K562 (cell line): ENCODE measurements at regions not wholly inside any gene's neighbourhood (a gene's known extent, or its start where the extent isn't known, plus 50 kb on each side); places are given as distances from the start of the nearest gene placed in this dataset.

Source experiments
- ETV6 ChIP-seq, 3 experiments: fragments of 150-350 bp in 1 of 3; sonication (generic) in 1 of 3; formaldehyde crosslinking in 1 of 3; IDR thresholded peaks; 2 replicates each; pipeline versions ENCODE4 v1.6.1 to v1.8.0; 2014 to 2022; ENCODE audit warnings: borderline replicate concordance in 2 of 3, low read depth in 2 of 3, antibody characterized with exemption in 1 of 3, low read length in 1 of 3, mild to moderate bottlenecking in 1 of 3, missing genetic modification reagents in 1 of 3
- FOXK2 ChIP-seq, 2 experiments: fragments of 450-650 bp; IDR thresholded peaks in 1 of 2; conservative IDR thresholded peaks in 1 of 2; 2 replicates each; pipeline ENCODE4 v1.6.1; 2016; ENCODE audit warnings: low read depth in 2 of 2, mild to moderate bottlenecking in 1 of 2
- KDM1A ChIP-seq, 2 experiments: fragments of 450-650 bp; IDR thresholded peaks; 2 replicates each; pipeline ENCODE4 v1.6.1; 2016; ENCODE audit warnings: mild to moderate bottlenecking in 2 of 2
- ZZZ3 ChIP-seq: fragments of 450-650 bp; IDR thresholded peaks from 2 replicates; pipeline ENCODE4 v1.6.1; 2016; ENCODE audit warnings: antibody characterized with exemption, mild to moderate bottlenecking, moderate library complexity
- TF ChIP-seq, protein P1 (sequence below): fragments of 450-650 bp; IDR thresholded peaks from 2 replicates; pipeline ENCODE4 v1.6.1; 2016; ENCODE audit warnings: mild to moderate bottlenecking, moderate library complexity
- TF ChIP-seq, protein P2 (sequence below): fragments of 250-450 bp; sonication (Bioruptor Pico); IDR thresholded peaks from 2 replicates; pipeline ENCODE4 v1.8.0; 2022; ENCODE audit warnings: inconsistent platforms, mild to moderate bottlenecking, moderate library complexity, borderline replicate concordance
- TF ChIP-seq, protein P3 (sequence below): fragments of 250-450 bp; sonication (Bioruptor Pico); IDR thresholded peaks from 2 replicates; pipeline ENCODE4 v1.4.0; 2020; ENCODE audit warnings: mild to moderate bottlenecking, moderate library complexity, borderline replicate concordance
- TF ChIP-seq, protein P4 (sequence below): IDR thresholded peaks from 2 replicates; pipeline ENCODE4 v1.6.1; 2011; ENCODE audit not compliant: insufficient read length; ENCODE audit errors: extremely low read depth

DNA sequence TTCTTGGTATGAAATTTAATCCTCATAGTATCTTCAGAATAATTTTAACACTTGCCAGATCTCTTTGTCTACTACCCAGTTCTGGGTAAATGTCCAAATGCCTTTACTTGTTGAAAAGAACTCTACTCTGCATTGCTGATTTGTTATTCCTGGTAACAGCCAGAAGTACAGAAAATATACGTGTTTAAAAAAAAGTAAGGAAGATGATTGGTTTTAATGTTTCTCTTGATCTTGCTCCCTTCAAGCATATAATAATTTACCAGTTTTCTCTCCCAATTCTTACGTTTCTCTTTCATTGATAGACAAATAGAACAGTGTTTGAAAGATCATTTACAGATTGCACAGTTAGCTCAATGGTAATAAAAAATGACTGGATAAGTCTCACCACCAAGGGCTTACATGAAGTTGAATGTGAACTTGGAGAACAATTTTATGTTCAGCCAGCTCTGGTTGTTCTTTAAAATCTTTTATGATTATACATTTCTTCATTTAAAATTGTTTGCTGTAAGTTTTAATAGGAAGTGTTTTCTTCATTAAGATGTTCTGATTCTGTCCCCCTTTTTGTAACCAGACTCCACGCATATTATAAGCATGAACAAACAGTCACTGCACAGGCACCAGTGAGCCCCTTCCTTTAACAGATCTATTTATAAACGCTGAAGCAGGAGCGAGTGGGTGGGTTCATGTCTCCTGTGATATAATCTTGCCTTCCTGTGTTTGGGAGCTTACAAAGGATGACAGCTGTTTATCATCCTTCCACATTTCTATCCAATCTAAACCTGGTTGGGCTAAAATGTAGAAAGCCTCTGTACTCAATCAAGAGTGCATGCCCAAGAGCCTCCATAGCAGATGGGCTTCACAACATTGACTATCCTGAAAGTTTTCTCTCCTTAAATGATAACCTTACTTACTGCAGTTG, 299.5 kb downstream of the PRL start (continued):
- TF ChIP-seq, protein P1, sequence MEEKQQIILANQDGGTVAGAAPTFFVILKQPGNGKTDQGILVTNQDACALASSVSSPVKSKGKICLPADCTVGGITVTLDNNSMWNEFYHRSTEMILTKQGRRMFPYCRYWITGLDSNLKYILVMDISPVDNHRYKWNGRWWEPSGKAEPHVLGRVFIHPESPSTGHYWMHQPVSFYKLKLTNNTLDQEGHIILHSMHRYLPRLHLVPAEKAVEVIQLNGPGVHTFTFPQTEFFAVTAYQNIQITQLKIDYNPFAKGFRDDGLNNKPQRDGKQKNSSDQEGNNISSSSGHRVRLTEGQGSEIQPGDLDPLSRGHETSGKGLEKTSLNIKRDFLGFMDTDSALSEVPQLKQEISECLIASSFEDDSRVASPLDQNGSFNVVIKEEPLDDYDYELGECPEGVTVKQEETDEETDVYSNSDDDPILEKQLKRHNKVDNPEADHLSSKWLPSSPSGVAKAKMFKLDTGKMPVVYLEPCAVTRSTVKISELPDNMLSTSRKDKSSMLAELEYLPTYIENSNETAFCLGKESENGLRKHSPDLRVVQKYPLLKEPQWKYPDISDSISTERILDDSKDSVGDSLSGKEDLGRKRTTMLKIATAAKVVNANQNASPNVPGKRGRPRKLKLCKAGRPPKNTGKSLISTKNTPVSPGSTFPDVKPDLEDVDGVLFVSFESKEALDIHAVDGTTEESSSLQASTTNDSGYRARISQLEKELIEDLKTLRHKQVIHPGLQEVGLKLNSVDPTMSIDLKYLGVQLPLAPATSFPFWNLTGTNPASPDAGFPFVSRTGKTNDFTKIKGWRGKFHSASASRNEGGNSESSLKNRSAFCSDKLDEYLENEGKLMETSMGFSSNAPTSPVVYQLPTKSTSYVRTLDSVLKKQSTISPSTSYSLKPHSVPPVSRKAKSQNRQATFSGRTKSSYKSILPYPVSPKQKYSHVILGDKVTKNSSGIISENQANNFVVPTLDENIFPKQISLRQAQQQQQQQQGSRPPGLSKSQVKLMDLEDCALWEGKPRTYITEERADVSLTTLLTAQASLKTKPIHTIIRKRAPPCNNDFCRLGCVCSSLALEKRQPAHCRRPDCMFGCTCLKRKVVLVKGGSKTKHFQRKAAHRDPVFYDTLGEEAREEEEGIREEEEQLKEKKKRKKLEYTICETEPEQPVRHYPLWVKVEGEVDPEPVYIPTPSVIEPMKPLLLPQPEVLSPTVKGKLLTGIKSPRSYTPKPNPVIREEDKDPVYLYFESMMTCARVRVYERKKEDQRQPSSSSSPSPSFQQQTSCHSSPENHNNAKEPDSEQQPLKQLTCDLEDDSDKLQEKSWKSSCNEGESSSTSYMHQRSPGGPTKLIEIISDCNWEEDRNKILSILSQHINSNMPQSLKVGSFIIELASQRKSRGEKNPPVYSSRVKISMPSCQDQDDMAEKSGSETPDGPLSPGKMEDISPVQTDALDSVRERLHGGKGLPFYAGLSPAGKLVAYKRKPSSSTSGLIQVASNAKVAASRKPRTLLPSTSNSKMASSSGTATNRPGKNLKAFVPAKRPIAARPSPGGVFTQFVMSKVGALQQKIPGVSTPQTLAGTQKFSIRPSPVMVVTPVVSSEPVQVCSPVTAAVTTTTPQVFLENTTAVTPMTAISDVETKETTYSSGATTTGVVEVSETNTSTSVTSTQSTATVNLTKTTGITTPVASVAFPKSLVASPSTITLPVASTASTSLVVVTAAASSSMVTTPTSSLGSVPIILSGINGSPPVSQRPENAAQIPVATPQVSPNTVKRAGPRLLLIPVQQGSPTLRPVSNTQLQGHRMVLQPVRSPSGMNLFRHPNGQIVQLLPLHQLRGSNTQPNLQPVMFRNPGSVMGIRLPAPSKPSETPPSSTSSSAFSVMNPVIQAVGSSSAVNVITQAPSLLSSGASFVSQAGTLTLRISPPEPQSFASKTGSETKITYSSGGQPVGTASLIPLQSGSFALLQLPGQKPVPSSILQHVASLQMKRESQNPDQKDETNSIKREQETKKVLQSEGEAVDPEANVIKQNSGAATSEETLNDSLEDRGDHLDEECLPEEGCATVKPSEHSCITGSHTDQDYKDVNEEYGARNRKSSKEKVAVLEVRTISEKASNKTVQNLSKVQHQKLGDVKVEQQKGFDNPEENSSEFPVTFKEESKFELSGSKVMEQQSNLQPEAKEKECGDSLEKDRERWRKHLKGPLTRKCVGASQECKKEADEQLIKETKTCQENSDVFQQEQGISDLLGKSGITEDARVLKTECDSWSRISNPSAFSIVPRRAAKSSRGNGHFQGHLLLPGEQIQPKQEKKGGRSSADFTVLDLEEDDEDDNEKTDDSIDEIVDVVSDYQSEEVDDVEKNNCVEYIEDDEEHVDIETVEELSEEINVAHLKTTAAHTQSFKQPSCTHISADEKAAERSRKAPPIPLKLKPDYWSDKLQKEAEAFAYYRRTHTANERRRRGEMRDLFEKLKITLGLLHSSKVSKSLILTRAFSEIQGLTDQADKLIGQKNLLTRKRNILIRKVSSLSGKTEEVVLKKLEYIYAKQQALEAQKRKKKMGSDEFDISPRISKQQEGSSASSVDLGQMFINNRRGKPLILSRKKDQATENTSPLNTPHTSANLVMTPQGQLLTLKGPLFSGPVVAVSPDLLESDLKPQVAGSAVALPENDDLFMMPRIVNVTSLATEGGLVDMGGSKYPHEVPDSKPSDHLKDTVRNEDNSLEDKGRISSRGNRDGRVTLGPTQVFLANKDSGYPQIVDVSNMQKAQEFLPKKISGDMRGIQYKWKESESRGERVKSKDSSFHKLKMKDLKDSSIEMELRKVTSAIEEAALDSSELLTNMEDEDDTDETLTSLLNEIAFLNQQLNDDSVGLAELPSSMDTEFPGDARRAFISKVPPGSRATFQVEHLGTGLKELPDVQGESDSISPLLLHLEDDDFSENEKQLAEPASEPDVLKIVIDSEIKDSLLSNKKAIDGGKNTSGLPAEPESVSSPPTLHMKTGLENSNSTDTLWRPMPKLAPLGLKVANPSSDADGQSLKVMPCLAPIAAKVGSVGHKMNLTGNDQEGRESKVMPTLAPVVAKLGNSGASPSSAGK: peak; percentile 41; the same call in 1 of the 2 replicates
- no peak for TF ChIP-seq ZZZ3
- peak; percentile 41 to 42; a peak in 2 of 4 replicates for TF ChIP-seq KDM1A (IDR thresholded peaks at IDR 0.05)
- TF ChIP-seq, protein P2, sequence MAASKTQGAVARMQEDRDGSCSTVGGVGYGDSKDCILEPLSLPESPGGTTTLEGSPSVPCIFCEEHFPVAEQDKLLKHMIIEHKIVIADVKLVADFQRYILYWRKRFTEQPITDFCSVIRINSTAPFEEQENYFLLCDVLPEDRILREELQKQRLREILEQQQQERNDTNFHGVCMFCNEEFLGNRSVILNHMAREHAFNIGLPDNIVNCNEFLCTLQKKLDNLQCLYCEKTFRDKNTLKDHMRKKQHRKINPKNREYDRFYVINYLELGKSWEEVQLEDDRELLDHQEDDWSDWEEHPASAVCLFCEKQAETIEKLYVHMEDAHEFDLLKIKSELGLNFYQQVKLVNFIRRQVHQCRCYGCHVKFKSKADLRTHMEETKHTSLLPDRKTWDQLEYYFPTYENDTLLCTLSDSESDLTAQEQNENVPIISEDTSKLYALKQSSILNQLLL (CRISPR knock-in tag): no peak
- TF ChIP-seq ETV6 (IDR thresholded peaks at IDR 0.05; ENCODE audit: borderline replicate concordance in 1 of 2, low read depth in 2 of 2, low read length in 1 of 2): no peak
- no peak for TF ChIP-seq ETV6 (CRISPR knock-in tag; IDR thresholded peaks at IDR 0.05; ENCODE audit: borderline replicate concordance)
- TF ChIP-seq, protein P3, sequence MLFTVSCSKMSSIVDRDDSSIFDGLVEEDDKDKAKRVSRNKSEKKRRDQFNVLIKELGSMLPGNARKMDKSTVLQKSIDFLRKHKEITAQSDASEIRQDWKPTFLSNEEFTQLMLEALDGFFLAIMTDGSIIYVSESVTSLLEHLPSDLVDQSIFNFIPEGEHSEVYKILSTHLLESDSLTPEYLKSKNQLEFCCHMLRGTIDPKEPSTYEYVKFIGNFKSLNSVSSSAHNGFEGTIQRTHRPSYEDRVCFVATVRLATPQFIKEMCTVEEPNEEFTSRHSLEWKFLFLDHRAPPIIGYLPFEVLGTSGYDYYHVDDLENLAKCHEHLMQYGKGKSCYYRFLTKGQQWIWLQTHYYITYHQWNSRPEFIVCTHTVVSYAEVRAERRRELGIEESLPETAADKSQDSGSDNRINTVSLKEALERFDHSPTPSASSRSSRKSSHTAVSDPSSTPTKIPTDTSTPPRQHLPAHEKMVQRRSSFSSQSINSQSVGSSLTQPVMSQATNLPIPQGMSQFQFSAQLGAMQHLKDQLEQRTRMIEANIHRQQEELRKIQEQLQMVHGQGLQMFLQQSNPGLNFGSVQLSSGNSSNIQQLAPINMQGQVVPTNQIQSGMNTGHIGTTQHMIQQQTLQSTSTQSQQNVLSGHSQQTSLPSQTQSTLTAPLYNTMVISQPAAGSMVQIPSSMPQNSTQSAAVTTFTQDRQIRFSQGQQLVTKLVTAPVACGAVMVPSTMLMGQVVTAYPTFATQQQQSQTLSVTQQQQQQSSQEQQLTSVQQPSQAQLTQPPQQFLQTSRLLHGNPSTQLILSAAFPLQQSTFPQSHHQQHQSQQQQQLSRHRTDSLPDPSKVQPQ (CRISPR knock-in tag): no peak
- peak; percentile 48 to 50; a peak in 2 of 4 replicates for TF ChIP-seq FOXK2 (conservative IDR thresholded peaks at IDR 0.05 in 1 of 2, IDR thresholded peaks at IDR 0.05 in 1 of 2; ENCODE audit: low read depth in 2 of 2)
- TF ChIP-seq, protein P4, sequence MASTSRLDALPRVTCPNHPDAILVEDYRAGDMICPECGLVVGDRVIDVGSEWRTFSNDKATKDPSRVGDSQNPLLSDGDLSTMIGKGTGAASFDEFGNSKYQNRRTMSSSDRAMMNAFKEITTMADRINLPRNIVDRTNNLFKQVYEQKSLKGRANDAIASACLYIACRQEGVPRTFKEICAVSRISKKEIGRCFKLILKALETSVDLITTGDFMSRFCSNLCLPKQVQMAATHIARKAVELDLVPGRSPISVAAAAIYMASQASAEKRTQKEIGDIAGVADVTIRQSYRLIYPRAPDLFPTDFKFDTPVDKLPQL: no peak
